Body of pancreas (tissue), 4 donors: ENCODE measurements at regions not wholly inside any gene's neighbourhood (a gene's known extent, or its start where the extent isn't known, plus 50 kb on each side); places are given as distances from the start of the nearest gene placed in this dataset.

Experiments
- ATAC-seq: fragments of 150-250 bp; one replicate; pipeline ENCODE4 v1.9.1; 2016
- DNase-seq, 4 donors: peaks; one replicate each; pipeline ENCODE4 v3.0.0-alpha.2; 2019
- H3K27ac ChIP-seq, 4 donors: fragments of 200-600 bp; sonication (generic); 1 replicate in 3 of 4; 2 replicates in 1 of 4; pipeline versions ENCODE4 v1.5.1 to v1.6.1; 2016 to 2019; ENCODE audit warnings: mild to moderate bottlenecking in 1 of 4, mixed read lengths in 1 of 4, moderate library complexity in 1 of 4
- H3K27me3 ChIP-seq, 2 donors: fragments of 200-600 bp; sonication (generic); one replicate each; pipeline ENCODE4 v1.6.0; 2016; ENCODE audit warnings: mild to moderate bottlenecking in 1 of 2
- H3K36me3 ChIP-seq, 2 donors: fragments of 200-600 bp; sonication (generic); replicated peaks in 1 of 2; 2 replicates each; pipeline ENCODE4 v1.5.1; 2016; ENCODE audit warnings: low read depth in 2 of 2; ENCODE audit not compliant: insufficient read depth in 1 of 2
- H3K4me1 ChIP-seq: fragments of 200-600 bp; sonication (generic); one replicate; pipeline ENCODE4 v1.6.0; 2016
- H3K4me3 ChIP-seq, 2 donors: fragments of 200-600 bp; sonication (generic); 1 replicate in 1 of 2; 2 replicates in 1 of 2; pipeline ENCODE4 v1.5.1; 2016 to 2019
- H3K9me3 ChIP-seq, 3 donors: fragments of 200-600 bp; sonication (generic); 1 replicate in 2 of 3; 2 replicates in 1 of 3; pipeline ENCODE4 v1.5.1; 2016
- CTCF ChIP-seq, 7 experiments: fragments of 450-650 bp in 4 of 7; fragments of 200-600 bp in 3 of 7; sonication (generic) in 3 of 7; IDR thresholded peaks; one replicate each; pipeline ENCODE4 v1.5.1; 2016 to 2019; ENCODE audit warnings: antibody characterized with exemption in 7 of 7
- POLR2A ChIP-seq, 3 donors: fragments of 450-650 bp; IDR thresholded peaks; one replicate each; pipeline ENCODE4 v1.6.1; 2016; ENCODE audit warnings: antibody characterized with exemption in 3 of 3, mild to moderate bottlenecking in 2 of 3
- WGBS, 2 donors: methylation state at CpG; one replicate each; pipeline ENCODE4 v1.1.5; 2017; 5-methylcytosine and 5-hydroxymethylcytosine counted together
- intact Hi-C: fragments of 100-400 bp; cut with DNase I; formaldehyde crosslinking; loops from one replicate; pipeline ENCODE4 v1.15.1; 2023

GRCh38 chr5:92002721-92003274 is 619.7 kb upstream of the ARRDC3 start:
- no peak overlapping the region for H3K4me3 ChIP-seq
- no peak for ATAC-seq
- intact Hi-C loops = no loop called here
- no peaks in the 10 kb centered on the region for H3K27me3 ChIP-seq
- TF ChIP-seq POLR2A (IDR thresholded peaks at IDR 0.05) = no peak
- no peak for TF ChIP-seq CTCF (IDR thresholded peaks at IDR 0.05)
- no peak overlapping the region for H3K27ac ChIP-seq
- DNase-seq = no peak
- H3K9me3 ChIP-seq = no peaks in the 10 kb centered on the region
- H3K36me3 ChIP-seq = no peaks in the 10 kb centered on the region
- no peaks in the 10 kb centered on the region for H3K4me1 ChIP-seq
- 60 to 61% methylated on average over 4 of the region's 4 CpGs for WGBS, 2 donors

- H3K27ac ChIP-seq = no peak overlapping the region
- intact Hi-C loops = no loop called here
- no peaks in the 10 kb centered on the region for H3K9me3 ChIP-seq
- no peak overlapping the region for H3K4me3 ChIP-seq
- no peak for DNase-seq
- H3K27me3 ChIP-seq = no peaks in the 10 kb centered on the region
- H3K4me1 ChIP-seq = no peaks in the 10 kb centered on the region
- ATAC-seq = no peak
- TF ChIP-seq POLR2A (IDR thresholded peaks at IDR 0.05) (no peak), CTCF (IDR thresholded peaks at IDR 0.05) (no peak)
- H3K36me3 ChIP-seq = no peaks in the 10 kb centered on the region
- 35 to 53% methylated on average over 3 of the region's 3 CpGs for WGBS, 2 donors
Observed at GRCh38 chr5:91998774-91999173, 615.7 kb upstream of the ARRDC3 start.

- no peak for ATAC-seq
- H3K36me3 ChIP-seq = no peaks in the 10 kb centered on the region
- no peak for DNase-seq
- H3K4me3 ChIP-seq = no peak overlapping the region
- no peak overlapping the region for H3K27ac ChIP-seq
- intact Hi-C loops = no loop called here
- 43 to 57% methylated on average over 1 of the region's 1 CpG for WGBS, 2 donors
- no peak for TF ChIP-seq CTCF (IDR thresholded peaks at IDR 0.05)
- TF ChIP-seq POLR2A (IDR thresholded peaks at IDR 0.05) = no peak
- H3K9me3 ChIP-seq = no peaks in the 10 kb centered on the region
- no peaks in the 10 kb centered on the region for H3K4me1 ChIP-seq
- no peaks in the 10 kb centered on the region for H3K27me3 ChIP-seq
Observed at GRCh38 chr5:91983869-91984268, 600.8 kb upstream of the ARRDC3 start.

GRCh38 chr5:91978221-91978882 is 595.2 kb upstream of the ARRDC3 start:
- TF ChIP-seq POLR2A (IDR thresholded peaks at IDR 0.05) (no peak), CTCF (IDR thresholded peaks at IDR 0.05) (no peak)
- intact Hi-C loops = no loop called here

GRCh38 chr5:91977579-91977978 is 594.5 kb upstream of the ARRDC3 start:
- DNase-seq (no peak), ATAC-seq (no peak)
- TF ChIP-seq CTCF (IDR thresholded peaks at IDR 0.05) (no peak), POLR2A (IDR thresholded peaks at IDR 0.05) (no peak)
- Histone ChIP-seq H3K4me3 (no peak overlapping the region), H3K36me3 (no peaks in the 10 kb centered on the region), H3K27me3 (no peaks in the 10 kb centered on the region), H3K4me1 (no peaks in the 10 kb centered on the region), H3K27ac (no peak overlapping the region), H3K9me3 (no peaks in the 10 kb centered on the region)
- intact Hi-C loops = no loop called here

More at GRCh38 chr5:91978221-91978882, 595.2 kb upstream of the ARRDC3 start:
- Histone ChIP-seq H3K27ac (no peak overlapping the region), H3K27me3 (no peaks in the 10 kb centered on the region), H3K36me3 (no peaks in the 10 kb centered on the region), H3K4me3 (no peak overlapping the region), H3K9me3 (no peaks in the 10 kb centered on the region), H3K4me1 (no peaks in the 10 kb centered on the region)
- 58 to 66% methylated on average over 2 of the region's 2 CpGs for WGBS, 2 donors
- ATAC-seq (no peak), DNase-seq (no peak)
